ENCODE measurements at regions not wholly inside any gene's neighbourhood (a gene's known extent, or its start where the extent isn't known, plus 50 kb on each side); places are given as distances from the start of the nearest gene placed in this dataset.

DNA sequence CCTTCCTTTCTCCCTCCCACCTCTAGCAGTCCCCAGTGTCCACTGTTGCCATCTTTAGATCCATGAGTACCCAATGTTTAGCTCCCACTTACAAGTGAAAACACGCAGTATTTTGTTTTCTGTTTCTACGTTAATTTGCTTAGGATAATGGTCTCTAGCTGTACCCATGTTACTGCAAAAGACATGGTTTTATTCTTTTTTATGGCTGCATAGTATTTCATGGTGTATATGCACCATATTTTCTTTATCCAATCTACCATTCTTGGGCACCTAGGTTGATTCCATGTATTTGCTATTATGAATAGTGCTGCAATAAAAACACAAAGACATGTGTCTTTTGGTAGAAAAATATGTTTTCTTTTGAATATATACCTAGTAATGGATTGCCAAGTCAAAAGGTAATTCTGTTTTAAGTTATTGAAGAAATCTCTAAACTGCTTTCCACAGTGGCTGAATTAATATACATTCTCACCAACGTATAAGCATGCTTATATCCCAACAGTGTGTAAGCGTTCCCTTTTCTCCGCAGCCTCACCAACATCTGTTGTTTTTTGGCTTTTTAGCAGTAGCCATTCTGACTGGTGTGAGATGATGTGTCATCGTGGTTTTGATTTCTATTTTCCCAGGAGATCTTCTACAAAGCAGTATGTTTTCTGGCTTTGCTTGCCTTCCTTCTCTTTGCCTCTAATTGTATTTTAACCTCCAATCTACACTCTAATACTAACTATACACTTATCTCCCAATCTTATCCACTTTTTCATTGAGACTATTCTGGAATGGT, 179.5 kb upstream of the PHF14 start:
- Mint-ChIP-seq H3K4me3 (no peak overlapping the region), H3K4me1 (ENCODE audit: low read depth) (no peaks in the 10 kb centered on the region), H3K36me3 (ENCODE audit: low read depth) (no peaks in the 10 kb centered on the region), H3K9me3 (no peaks in the 10 kb centered on the region), H3K27ac (no peak overlapping the region), H3K27me3 (ENCODE audit: low read depth) (no peaks in the 10 kb centered on the region)
- no peak for DNase-seq (ENCODE audit: low spot score)

DNA sequence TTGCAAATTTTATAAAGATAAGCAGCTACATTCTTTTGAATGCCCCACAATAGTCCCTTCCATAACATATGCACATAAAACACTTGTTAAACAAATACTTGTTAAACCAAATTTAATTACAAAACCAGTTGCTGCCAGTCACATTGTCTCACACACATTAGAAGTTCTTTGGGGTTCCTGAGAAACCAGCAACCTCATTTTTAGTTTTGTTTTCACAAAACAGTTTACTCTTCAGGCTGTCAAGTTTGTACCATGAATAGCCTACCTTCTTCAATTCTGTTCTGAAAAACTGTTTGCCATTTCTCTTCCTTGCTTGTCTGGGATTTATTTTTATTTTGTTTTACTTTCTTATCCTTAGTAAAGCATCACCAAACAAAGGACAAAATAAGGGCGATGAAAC, 176.5 kb upstream of the PHF14 start:
- Mint-ChIP-seq H3K36me3 (ENCODE audit: low read depth) (no peaks in the 10 kb centered on the region), H3K27me3 (ENCODE audit: low read depth) (no peaks in the 10 kb centered on the region), H3K4me1 (ENCODE audit: low read depth) (no peaks in the 10 kb centered on the region), H3K4me3 (no peak overlapping the region), H3K9me3 (no peaks in the 10 kb centered on the region), H3K27ac (no peak overlapping the region)
- DNase-seq (ENCODE audit: low spot score) = no peak

DNA sequence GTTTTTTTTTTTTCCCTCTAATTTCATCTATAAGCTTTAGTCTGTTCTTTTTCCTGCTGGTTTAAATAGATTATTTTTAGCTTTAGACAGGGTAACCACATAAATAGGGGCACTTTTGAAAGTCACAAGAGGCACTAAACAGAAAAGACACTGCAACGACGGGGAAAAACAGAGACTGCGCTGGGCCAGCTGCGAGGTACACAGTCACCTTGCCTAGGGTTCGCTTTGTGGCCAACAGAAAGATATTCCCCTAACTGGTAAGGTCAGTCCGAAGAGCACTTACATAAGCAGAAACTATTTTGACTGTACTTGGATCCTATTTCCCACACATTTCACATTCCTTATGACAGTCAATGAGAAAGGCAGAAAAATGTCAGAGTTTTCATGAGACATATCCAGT, 175.6 kb upstream of the PHF14 start:
- Mint-ChIP-seq H3K9me3 (no peaks in the 10 kb centered on the region), H3K4me3 (no peak overlapping the region), H3K27me3 (ENCODE audit: low read depth) (no peaks in the 10 kb centered on the region)

DNA sequence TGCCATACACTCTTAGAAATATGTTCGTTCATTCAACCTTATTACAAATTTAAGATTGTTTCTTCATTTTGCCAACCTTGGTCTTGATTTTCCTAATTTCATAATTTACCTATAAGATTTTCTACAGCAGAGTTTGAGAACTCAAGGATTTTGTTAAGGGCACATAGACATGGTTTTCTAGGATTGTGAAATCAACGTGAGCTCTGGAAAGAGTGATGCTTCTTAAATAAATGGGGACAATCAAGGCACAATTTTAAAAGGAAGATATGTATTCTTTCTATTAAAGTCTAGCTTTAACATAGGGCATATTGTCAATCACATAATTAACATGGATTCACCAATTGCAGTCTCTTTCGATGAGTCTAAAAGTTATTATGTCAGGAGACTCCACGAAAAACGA, 174.2 kb upstream of the PHF14 start:
- Mint-ChIP-seq H3K36me3 (ENCODE audit: low read depth) (no peaks in the 10 kb centered on the region), H3K4me3 (no peak overlapping the region), H3K4me1 (ENCODE audit: low read depth) (no peaks in the 10 kb centered on the region), H3K27me3 (ENCODE audit: low read depth) (no peaks in the 10 kb centered on the region), H3K27ac (no peak overlapping the region), H3K9me3 (no peaks in the 10 kb centered on the region)
- DNase-seq (ENCODE audit: low spot score) = no peak

More for the DNA sequence above, 175.6 kb upstream of the PHF14 start:
- no peak overlapping the region for H3K27ac Mint-ChIP-seq
- no peak for DNase-seq (ENCODE audit: low spot score)
- H3K36me3 Mint-ChIP-seq (ENCODE audit: low read depth) = no peaks in the 10 kb centered on the region
- no peaks in the 10 kb centered on the region for H3K4me1 Mint-ChIP-seq (ENCODE audit: low read depth)

DNA sequence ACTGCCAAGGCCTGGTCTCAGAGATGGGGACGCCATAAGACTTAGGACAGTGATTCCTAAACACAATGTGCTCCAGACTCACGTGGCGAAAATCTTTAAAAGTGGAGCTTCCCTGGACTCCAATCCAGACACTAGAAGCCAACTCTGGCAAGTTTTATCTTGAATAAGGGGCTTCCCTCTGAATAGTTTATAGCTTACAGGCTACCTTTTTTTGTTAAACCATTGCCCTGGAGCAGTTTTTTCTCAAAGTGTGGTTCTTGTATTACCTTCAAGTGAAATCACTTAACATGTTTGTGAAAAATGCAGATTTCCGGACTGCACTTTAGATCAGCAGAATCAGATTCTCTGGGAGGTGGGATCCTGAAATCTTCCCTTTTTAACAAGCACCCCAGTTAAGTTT, 171.7 kb upstream of the PHF14 start:
- Mint-ChIP-seq H3K36me3 (ENCODE audit: low read depth) (no peaks in the 10 kb centered on the region), H3K9me3 (no peaks in the 10 kb centered on the region), H3K4me1 (ENCODE audit: low read depth) (no peaks in the 10 kb centered on the region), H3K27me3 (ENCODE audit: low read depth) (no peaks in the 10 kb centered on the region), H3K4me3 (no peak overlapping the region), H3K27ac (no peak overlapping the region)
- DNase-seq (ENCODE audit: low spot score) = no peak

DNA sequence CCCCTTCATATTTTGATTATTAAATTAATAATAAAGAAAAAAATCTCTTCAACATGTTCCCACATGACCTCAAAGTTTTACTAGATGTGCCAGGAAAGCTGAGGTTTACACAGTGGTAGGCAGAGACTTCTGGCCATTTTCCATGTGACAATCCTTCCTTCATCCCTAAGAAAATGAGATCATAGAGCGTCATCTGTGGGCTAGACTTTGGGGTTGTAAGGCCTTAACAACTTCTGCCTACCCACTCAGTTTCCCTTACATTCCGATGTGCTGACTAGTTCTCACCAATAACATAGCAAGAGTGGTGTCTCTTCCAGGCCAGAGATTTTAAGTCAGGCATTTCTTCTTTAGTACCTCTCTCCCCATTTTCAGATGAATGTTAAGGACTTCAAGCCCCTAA, 171.1 kb upstream of the PHF14 start:
- H3K4me3 Mint-ChIP-seq = no peak overlapping the region
- no peak overlapping the region for H3K27ac Mint-ChIP-seq
- H3K36me3 Mint-ChIP-seq (ENCODE audit: low read depth) = no peaks in the 10 kb centered on the region
- H3K9me3 Mint-ChIP-seq = no peaks in the 10 kb centered on the region
- DNase-seq (ENCODE audit: low spot score) = no peak
- H3K4me1 Mint-ChIP-seq (ENCODE audit: low read depth) = no peaks in the 10 kb centered on the region
- no peaks in the 10 kb centered on the region for H3K27me3 Mint-ChIP-seq (ENCODE audit: low read depth)

DNA sequence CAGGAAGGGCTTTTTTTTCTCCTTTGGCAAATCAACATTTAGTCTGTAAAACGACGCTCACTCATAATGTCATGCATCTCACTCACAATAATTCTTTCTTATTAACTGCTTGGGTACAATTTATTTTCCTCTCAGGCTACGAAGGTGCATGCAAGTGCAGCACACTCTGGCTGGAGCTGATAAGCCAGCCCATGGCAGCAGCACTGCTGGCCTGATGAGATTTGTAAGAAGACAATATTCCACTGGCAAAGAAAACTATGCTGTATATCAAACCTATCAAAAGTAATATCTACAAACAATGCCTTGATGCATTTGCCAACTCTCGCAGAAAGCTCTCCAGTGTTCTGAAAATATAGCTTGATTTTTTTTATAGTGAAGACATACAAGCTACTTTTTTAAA, 170.0 kb upstream of the PHF14 start:
- Mint-ChIP-seq H3K27ac (no peak overlapping the region), H3K4me3 (no peak overlapping the region), H3K36me3 (ENCODE audit: low read depth) (no peaks in the 10 kb centered on the region), H3K27me3 (ENCODE audit: low read depth) (no peaks in the 10 kb centered on the region), H3K9me3 (no peaks in the 10 kb centered on the region), H3K4me1 (ENCODE audit: low read depth) (no peaks in the 10 kb centered on the region)
- no peak for DNase-seq (ENCODE audit: low spot score)

DNA sequence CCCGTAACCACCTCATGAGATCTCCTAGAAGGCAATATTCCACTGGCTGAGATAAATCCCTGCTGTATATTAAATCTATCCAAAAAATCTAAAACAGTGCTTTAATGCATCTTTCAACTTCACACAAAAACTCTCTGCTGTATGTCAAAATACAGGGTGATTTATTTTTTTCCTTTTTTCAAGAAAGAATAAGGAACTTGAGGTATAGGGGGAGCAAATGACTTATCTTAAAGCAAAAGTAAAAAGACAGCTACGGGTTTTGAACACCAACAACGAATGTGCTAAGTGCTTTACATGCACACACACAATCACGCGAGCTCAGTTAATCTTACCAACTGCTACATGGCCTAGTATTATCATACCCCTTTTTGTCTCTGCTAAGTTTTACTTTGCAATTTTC, 168.9 kb upstream of the PHF14 start:
- DNase-seq (ENCODE audit: low spot score) = no peak
- no peaks in the 10 kb centered on the region for H3K4me1 Mint-ChIP-seq (ENCODE audit: low read depth)
- H3K27me3 Mint-ChIP-seq (ENCODE audit: low read depth) = no peaks in the 10 kb centered on the region
- no peak overlapping the region for H3K4me3 Mint-ChIP-seq
- H3K36me3 Mint-ChIP-seq (ENCODE audit: low read depth) = no peaks in the 10 kb centered on the region
- H3K27ac Mint-ChIP-seq = no peak overlapping the region
- H3K9me3 Mint-ChIP-seq = no peaks in the 10 kb centered on the region

DNA sequence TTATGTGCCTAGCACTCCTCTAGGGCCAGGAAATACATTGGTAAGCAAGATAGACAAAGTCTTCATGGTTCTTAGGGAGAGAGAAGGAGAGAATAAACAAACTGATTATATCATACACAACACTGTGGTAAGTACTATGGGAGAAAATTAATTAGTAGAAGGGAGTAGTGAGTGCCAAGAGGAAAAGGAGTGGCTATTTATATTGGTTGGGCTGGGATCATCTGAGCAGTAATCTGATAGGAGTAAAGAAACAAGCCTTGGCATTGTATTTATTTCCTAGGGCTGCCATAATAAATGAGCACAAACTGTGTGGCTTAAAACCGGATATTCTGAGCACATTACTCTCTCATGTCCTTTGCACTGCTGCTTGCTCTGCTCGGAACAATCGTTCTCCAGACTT, 158.1 kb upstream of the PHF14 start:
- Mint-ChIP-seq H3K36me3 (ENCODE audit: low read depth) (no peaks in the 10 kb centered on the region), H3K27ac (no peak overlapping the region), H3K4me3 (no peak overlapping the region), H3K27me3 (ENCODE audit: low read depth) (no peaks in the 10 kb centered on the region), H3K4me1 (ENCODE audit: low read depth) (no peaks in the 10 kb centered on the region), H3K9me3 (no peaks in the 10 kb centered on the region)
- DNase-seq (ENCODE audit: low spot score) = no peak

DNA sequence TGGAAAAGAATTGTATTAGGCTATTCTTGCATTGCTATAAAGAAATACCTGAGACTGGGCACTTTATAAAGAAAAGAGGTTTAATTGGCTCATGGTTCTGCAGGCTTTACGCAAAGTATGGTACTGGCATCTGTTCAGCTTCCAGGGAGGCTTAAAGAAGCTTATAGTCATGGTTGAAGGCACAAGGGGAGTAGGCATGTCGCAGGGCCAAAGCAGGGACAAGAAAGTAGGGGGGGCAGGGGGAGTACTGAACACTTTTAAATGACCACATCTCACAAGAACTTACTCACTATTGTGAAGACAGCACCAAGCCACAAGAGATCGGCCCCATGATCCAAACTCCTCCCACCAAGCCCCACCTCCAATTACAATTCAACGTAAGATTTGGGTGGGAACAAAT, 152.5 kb upstream of the PHF14 start:
- DNase-seq (ENCODE audit: low spot score) = no peak
- H3K4me1 Mint-ChIP-seq (ENCODE audit: low read depth) = no peaks in the 10 kb centered on the region
- H3K4me3 Mint-ChIP-seq = no peak overlapping the region
- H3K27me3 Mint-ChIP-seq (ENCODE audit: low read depth) = no peaks in the 10 kb centered on the region
- no peak overlapping the region for H3K27ac Mint-ChIP-seq
- no peaks in the 10 kb centered on the region for H3K9me3 Mint-ChIP-seq
- no peaks in the 10 kb centered on the region for H3K36me3 Mint-ChIP-seq (ENCODE audit: low read depth)

DNA sequence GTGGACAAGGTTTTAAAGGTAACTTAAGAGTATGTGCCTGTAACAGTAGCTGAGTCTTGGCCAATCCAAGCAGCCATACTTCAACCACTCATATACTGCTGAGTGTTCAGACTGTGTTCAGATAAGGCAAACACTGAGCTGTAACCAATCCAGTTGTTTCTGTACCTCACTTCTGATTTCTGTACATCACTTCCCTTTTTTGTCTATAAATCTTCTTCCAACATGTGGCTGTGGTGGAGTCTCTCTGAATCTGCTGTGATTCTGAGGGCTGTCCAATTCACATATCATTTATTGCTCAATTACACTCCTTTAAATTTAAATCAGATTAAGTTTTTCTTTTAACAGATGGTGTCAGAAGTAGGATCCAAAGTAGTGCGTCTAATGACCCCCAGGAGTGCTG, 149.5 kb upstream of the PHF14 start:
- Mint-ChIP-seq H3K27me3 (ENCODE audit: low read depth) (no peaks in the 10 kb centered on the region), H3K9me3 (no peaks in the 10 kb centered on the region), H3K36me3 (ENCODE audit: low read depth) (no peaks in the 10 kb centered on the region), H3K4me1 (ENCODE audit: low read depth) (no peaks in the 10 kb centered on the region), H3K4me3 (no peak overlapping the region), H3K27ac (no peak overlapping the region)
- DNase-seq (ENCODE audit: low spot score) = no peak

DNA sequence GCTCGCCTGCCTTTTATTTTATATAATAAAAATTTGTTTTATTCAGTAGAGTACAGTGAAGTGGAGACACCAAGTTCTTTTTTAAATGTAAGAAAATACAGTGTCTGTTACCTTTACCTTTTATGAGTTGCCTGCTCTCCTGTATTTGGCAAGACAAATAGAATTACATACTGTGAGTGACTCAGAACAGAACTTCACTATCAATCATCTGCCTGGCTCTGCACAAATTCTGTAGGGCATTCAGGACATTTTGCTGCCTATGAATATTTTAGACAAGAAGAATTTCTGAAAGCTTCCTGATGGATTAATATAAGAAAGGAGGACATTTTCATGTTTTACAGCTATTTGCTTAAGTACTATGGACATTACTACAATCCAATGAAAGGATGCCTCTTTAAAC, 135.4 kb upstream of the PHF14 start:
- no peaks in the 10 kb centered on the region for H3K27me3 Mint-ChIP-seq (ENCODE audit: low read depth)
- H3K4me1 Mint-ChIP-seq (ENCODE audit: low read depth) = no peaks in the 10 kb centered on the region
- no peak overlapping the region for H3K27ac Mint-ChIP-seq
- no peak for DNase-seq (ENCODE audit: low spot score)
- H3K9me3 Mint-ChIP-seq = no peaks in the 10 kb centered on the region
- H3K4me3 Mint-ChIP-seq = no peak overlapping the region
- H3K36me3 Mint-ChIP-seq (ENCODE audit: low read depth) = no peaks in the 10 kb centered on the region

DNA sequence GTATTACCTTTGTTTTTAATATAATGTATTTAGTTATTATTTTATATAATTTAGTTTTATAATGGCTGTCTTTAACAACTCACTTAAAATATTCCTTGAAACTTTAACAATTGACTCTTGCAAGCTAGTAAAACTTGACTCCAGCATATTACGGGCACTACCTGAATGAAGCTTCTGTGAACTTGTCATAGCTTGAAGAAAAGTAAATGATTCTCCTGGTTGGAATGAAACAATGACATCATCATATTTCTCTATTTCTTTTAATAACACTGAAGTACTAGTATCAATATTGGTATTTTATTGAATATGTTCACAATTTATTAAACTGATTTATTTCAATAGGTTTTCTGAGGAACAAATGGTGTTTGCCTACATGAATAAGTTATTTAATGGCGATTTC, 128.4 kb upstream of the PHF14 start:
- Mint-ChIP-seq H3K36me3 (ENCODE audit: low read depth) (no peaks in the 10 kb centered on the region), H3K4me3 (no peak overlapping the region), H3K9me3 (no peaks in the 10 kb centered on the region), H3K27me3 (ENCODE audit: low read depth) (no peaks in the 10 kb centered on the region), H3K4me1 (ENCODE audit: low read depth) (no peaks in the 10 kb centered on the region), H3K27ac (no peak overlapping the region)
- DNase-seq (ENCODE audit: low spot score) = no peak

DNA sequence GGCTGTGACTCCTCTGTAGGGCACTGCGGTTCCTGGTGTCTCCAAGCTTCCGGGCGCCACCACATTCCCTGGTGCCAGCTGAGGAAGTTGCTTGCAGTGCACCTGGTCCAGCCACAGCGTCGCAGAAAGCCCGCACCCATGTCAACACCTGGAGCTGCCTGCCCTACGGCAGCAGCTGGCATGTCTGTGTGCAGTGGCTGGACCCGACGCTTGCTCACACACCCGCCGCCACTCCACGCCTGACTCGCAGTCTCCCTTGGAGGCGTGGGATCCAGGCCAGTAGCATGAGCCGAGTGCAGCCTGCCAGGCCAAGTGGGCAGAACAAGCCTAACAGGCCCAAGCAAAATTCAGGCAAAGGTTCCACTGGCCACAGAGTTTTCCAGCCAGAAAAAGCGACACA, 118.1 kb upstream of the PHF14 start:
- no peaks in the 10 kb centered on the region for H3K36me3 Mint-ChIP-seq (ENCODE audit: low read depth)

DNA sequence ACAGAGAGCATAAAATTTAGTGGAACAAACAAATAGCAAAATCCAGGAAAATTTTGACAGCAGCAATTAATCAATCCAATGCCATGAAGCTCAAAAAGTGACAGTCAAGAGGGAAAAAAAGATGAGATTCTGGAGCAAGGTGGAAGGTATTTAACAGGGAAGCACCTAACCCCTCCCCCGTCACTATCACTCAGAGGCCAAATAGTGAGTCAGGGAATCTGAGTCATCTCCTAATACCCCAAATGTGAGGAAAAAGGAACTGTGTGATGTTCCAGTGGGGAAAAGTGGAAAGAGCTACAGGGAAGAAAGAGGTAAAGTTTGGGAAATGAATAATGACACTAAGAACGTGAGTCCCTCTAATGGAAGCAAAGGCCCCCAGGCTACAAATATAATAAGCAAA, 113.2 kb upstream of the PHF14 start:
- Mint-ChIP-seq H3K27me3 (ENCODE audit: low read depth) (no peaks in the 10 kb centered on the region), H3K9me3 (no peaks in the 10 kb centered on the region), H3K4me1 (ENCODE audit: low read depth) (no peaks in the 10 kb centered on the region), H3K4me3 (no peak overlapping the region), H3K36me3 (ENCODE audit: low read depth) (no peaks in the 10 kb centered on the region), H3K27ac (no peak overlapping the region)
- DNase-seq (ENCODE audit: low spot score) = no peak

More for the DNA sequence above, 118.1 kb upstream of the PHF14 start:
- Mint-ChIP-seq H3K4me3 (no peak overlapping the region), H3K4me1 (ENCODE audit: low read depth) (no peaks in the 10 kb centered on the region), H3K27me3 (ENCODE audit: low read depth) (no peaks in the 10 kb centered on the region), H3K27ac (no peak overlapping the region), H3K9me3 (no peaks in the 10 kb centered on the region)
- DNase-seq (ENCODE audit: low spot score) = no peak

Data from T-helper 2 cell treated with Interferon-gamma antibody and Interleukin-4, amounts not matched to agents 5 μg/mL and 100 μg/mL, for 36 hours (primary cell).